NT2/D1 (cell line): ENCODE measurements at regions not wholly inside any gene's neighbourhood (a gene's known extent, or its start where the extent isn't known, plus 50 kb on each side); places are given as distances from the start of the nearest gene placed in this dataset.

Experiments
- DNase-seq: peaks from one replicate; pipeline ENCODE4 v3.0.0-alpha.2; 2011; ENCODE audit warnings: low read depth, low spot score
- H3K27me3 ChIP-seq: 2 replicates; pipeline ENCODE4 v1.6.0; 2011; ENCODE audit warnings: mild to moderate bottlenecking; ENCODE audit not compliant: insufficient read length, insufficient read depth
- H3K36me3 ChIP-seq: 2 replicates; pipeline ENCODE4 v1.6.1; 2011; ENCODE audit warnings: mild to moderate bottlenecking, low read length, mixed read lengths; ENCODE audit not compliant: insufficient read depth, insufficient read length
- H3K4me1 ChIP-seq: 2 replicates; pipeline ENCODE4 v1.5.1; 2011; ENCODE audit not compliant: insufficient read depth, insufficient read length
- H3K4me3 ChIP-seq: 2 replicates; pipeline ENCODE4 v1.5.1; 2011; ENCODE audit warnings: low read depth; ENCODE audit not compliant: insufficient read length
- H3K9ac ChIP-seq: 2 replicates; pipeline ENCODE4 v1.6.0; 2011; ENCODE audit warnings: low read depth; ENCODE audit not compliant: insufficient read length
- H3K9me3 ChIP-seq: 2 replicates; pipeline ENCODE4 v1.5.1; 2011; ENCODE audit warnings: mild to moderate bottlenecking, low read length; ENCODE audit not compliant: insufficient read depth
- SUZ12 ChIP-seq: IDR thresholded peaks from 2 replicates; pipeline ENCODE4 v1.6.1; 2011; ENCODE audit not compliant: insufficient read length, insufficient read depth; ENCODE audit errors: extremely low read depth
- YY1 ChIP-seq: IDR thresholded peaks from 2 replicates; pipeline ENCODE4 v1.6.1; 2011; ENCODE audit not compliant: insufficient read length, insufficient read depth
- ZNF274 ChIP-seq: IDR thresholded peaks from 2 replicates; pipeline ENCODE4 v1.6.1; 2011; ENCODE audit warnings: mild to moderate bottlenecking, low read depth, low read length

DNA sequence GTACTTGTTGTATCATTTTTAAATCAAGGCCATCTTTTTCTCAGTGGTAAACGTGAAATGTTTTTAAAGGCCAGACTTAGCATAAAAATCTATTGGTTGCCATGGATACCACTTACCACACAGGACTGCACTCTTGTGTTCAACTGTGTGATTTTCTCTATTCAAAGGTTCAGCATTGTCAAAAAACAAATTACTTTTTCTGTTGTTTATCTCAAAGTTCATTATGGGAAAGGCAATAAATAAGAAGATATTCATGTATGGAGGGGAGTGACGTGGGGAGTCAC, 231.0 kb upstream of the GATB start:
- no peaks in the 10 kb centered on the region for H3K36me3 ChIP-seq
- DNase-seq = no peak
- no peak for TF ChIP-seq YY1
- H3K9ac ChIP-seq = no peak overlapping the region
- no peaks in the 10 kb centered on the region for H3K27me3 ChIP-seq
- H3K4me1 ChIP-seq = no peaks in the 10 kb centered on the region
- no peak overlapping the region for H3K4me3 ChIP-seq
- no peaks in the 10 kb centered on the region for H3K9me3 ChIP-seq

DNA sequence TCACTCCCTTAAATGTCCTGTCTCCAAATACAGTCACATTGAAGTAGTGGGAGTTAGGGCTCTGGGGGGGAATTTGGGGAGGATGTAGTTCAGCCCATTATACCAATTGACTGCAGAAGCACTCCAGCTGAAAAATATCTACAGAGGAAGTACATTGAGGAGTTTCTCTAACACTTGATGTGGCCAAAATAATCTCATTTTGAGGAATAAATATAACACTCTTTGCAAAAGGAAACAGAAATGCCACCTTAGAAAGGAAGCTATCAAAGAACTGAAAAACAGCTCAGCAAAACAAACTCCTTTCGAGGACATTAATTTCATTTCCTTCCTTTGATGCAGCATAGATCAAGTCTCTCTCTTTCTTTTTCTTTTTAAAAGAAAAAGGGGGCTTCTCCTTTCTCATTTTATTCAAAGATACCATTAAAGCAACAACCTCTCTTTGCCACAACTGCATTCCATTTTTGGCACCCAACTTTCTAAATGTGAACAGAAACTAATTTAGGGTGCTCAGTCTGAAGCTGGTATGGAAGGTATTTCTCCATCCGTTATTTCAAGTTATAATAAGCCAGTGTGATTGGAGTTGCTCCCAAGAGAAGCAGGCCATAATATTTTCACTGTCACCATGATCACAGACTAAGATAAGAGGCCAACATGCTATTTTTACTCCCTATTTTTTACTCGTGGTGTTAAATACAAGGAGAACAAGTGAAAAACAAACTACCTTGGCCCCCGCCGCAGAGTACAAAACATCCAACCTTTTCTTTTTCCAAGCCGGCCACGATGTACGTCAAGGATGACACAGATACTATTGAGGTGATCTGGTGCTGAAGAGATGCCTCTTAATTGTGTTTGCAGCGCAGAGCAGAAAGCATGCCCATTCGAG, 230.4 kb upstream of the GATB start:
- no peak overlapping the region for H3K9ac ChIP-seq
- no peak for DNase-seq
- no peak for TF ChIP-seq YY1
- TF ChIP-seq SUZ12 = no peak
- H3K4me1 ChIP-seq = no peaks in the 10 kb centered on the region
- no peaks in the 10 kb centered on the region for H3K9me3 ChIP-seq
- no peaks in the 10 kb centered on the region for H3K27me3 ChIP-seq
- H3K36me3 ChIP-seq = no peaks in the 10 kb centered on the region
- no peak overlapping the region for H3K4me3 ChIP-seq

DNA sequence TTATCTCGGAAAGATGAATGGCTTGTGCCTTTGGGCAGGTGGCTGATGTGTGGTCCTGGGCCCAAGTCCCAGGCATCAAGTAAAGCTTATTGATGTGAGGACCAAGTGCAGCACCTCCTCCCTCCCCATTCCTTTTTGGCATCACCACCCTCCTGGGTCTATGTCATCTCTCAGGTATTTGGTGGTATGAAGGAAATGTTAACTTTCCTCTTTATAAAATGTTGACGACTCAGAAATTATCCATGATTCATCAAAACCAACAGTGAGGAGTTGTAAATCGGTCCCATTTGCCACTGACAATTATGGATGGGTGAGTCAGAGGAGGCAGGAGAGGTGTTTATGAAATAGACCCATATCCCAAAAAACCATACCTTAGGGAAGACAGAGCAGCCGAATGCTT, 229.4 kb upstream of the GATB start:
- H3K9ac ChIP-seq = no peak overlapping the region
- no peaks in the 10 kb centered on the region for H3K4me1 ChIP-seq
- no peak for TF ChIP-seq ZNF274
- no peak for TF ChIP-seq SUZ12
- TF ChIP-seq YY1 = no peak
- H3K9me3 ChIP-seq = no peaks in the 10 kb centered on the region
- no peak for DNase-seq
- no peaks in the 10 kb centered on the region for H3K27me3 ChIP-seq
- H3K4me3 ChIP-seq = no peak overlapping the region
- no peaks in the 10 kb centered on the region for H3K36me3 ChIP-seq

DNA sequence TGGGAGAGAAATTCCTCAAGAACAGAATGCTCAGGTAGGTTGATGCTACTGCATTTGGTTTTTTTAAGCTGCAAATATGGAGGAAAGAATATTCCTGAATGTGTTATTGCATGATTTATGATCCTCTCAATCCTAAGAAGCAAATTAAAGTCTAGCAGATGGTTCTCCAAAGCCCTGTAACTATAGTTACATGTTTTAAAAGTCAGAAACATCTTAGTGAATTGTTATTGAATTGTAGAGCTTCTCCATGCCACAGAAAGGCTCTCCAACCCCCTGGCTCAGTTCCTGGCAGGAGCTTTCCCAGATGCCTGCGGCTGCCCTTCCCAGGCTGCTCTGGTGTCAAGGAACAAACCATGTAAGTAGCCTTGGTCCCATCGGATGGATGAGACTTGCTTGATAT, 227.8 kb upstream of the GATB start:
- Histone ChIP-seq H3K4me1 (no peaks in the 10 kb centered on the region), H3K9me3 (no peaks in the 10 kb centered on the region), H3K27me3 (no peaks in the 10 kb centered on the region), H3K9ac (no peak overlapping the region), H3K36me3 (no peaks in the 10 kb centered on the region), H3K4me3 (no peak overlapping the region)
- TF ChIP-seq SUZ12 = no peak
- no peak for TF ChIP-seq YY1
- no peak for TF ChIP-seq ZNF274
- DNase-seq = no peak

DNA sequence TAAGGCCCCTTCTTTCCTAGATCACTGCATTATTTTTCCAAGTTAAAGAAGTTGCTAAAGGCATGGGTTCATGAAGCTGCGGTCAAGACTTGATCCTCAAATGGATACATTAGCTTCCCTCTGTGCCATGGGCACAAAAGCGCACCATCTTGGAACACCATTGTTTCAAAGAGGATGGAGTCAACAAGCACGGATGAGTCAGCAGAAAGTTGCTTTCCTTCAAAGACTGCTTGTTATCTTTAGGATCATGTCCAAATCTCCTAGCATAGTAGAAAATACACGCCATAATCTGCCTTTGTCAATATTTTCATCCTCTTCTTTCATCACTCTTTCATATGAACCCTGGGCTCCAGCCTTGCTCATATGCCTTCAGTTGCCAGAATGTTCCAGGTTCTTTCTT, 226.8 kb upstream of the GATB start:
- no peaks in the 10 kb centered on the region for H3K27me3 ChIP-seq
- no peak overlapping the region for H3K4me3 ChIP-seq
- no peaks in the 10 kb centered on the region for H3K9me3 ChIP-seq
- DNase-seq = no peak
- no peaks in the 10 kb centered on the region for H3K36me3 ChIP-seq
- no peaks in the 10 kb centered on the region for H3K4me1 ChIP-seq
- no peak overlapping the region for H3K9ac ChIP-seq
- TF ChIP-seq ZNF274 = no peak
- TF ChIP-seq YY1 = no peak
- TF ChIP-seq SUZ12 = no peak

DNA sequence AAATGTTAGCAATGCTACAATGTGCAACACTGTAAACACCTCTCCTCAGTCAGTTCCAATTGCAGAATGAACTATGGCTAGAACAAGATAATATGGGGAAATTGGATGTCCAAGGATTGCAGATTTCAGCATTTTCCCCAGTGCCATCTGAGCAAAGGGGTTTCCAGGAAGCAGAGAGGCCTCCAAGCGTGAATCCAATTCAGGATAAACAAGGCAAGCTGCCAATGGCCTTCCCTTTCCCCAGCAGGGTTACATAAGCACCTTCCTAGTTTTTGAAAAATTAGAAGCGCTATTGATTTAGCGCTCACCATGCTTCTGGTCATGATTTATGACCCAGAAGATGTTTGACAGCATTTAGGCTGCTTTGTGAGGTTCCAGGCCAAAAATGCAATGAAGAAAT, 223.0 kb upstream of the GATB start:
- H3K36me3 ChIP-seq = no peaks in the 10 kb centered on the region
- DNase-seq = no peak
- no peak overlapping the region for H3K4me3 ChIP-seq
- TF ChIP-seq YY1 = no peak
- H3K27me3 ChIP-seq = no peaks in the 10 kb centered on the region
- H3K9ac ChIP-seq = no peak overlapping the region
- H3K4me1 ChIP-seq = no peaks in the 10 kb centered on the region
- H3K9me3 ChIP-seq = no peaks in the 10 kb centered on the region

DNA sequence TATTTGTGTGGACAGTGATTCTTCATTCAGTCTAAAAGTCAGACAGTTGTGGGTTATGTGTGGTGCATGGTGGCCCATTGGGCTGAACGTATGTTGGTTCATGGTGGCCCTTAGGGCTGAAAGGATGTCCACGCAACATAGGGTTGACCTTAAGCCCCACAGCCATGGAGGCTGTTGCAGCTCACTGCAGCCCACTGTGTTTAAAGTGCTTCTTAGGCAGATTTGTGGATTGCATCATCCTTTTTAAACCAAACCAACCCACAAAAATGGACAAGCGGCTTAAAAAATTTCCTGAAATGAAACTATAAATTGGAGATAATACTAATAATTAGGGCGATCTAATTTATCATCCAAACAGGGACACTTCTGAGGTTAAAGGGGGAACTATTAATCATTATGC, 219.0 kb upstream of the GATB start:
- Histone ChIP-seq H3K9me3 (peaks cover 14% of the 10 kb centered on the region), H3K27me3 (no peaks in the 10 kb centered on the region), H3K4me1 (no peaks in the 10 kb centered on the region), H3K36me3 (no peaks in the 10 kb centered on the region), H3K9ac (no peak overlapping the region), H3K4me3 (no peak overlapping the region)
- TF ChIP-seq YY1 (no peak), SUZ12 (no peak), ZNF274 (no peak)
- no peak for DNase-seq

DNA sequence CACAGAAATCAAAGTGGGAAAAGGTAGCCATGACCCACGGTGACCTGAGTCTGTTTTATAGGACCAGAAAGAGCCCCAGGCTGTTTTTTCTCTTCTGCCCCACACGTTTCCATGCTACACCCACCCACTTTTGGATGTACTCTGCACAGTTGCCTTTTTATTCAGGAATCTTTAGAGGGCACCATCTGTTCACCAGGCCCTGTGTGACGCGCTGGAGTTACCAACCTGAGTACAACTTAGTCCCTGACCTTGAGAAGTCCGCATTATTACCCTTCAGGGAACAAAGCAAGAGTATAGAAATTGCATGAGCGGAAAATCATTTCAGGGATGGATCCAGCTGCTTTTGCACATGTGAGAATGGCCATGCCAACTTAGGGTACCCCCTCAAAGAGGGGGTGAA, 207.8 kb upstream of the GATB start:
- no peak for DNase-seq
- Histone ChIP-seq H3K9me3 (no peaks in the 10 kb centered on the region), H3K4me3 (no peak overlapping the region), H3K36me3 (no peaks in the 10 kb centered on the region), H3K27me3 (no peaks in the 10 kb centered on the region), H3K4me1 (no peaks in the 10 kb centered on the region), H3K9ac (no peak overlapping the region)
- no peak for TF ChIP-seq ZNF274
- TF ChIP-seq YY1 = no peak
- TF ChIP-seq SUZ12 = no peak
